Fibroblast of mammary gland (primary cell): ENCODE measurements at regions not wholly inside any gene's neighbourhood (a gene's known extent, or its start where the extent isn't known, plus 50 kb on each side); places are given as distances from the start of the nearest gene placed in this dataset.

Experiments
- DNase-seq: peaks from one replicate; pipeline ENCODE4 v3.0.0-alpha.2; 2010; ENCODE audit warnings: low read depth
- H3K4me3 ChIP-seq: 2 replicates; pipeline ENCODE4 v1.5.1; 2011; ENCODE audit warnings: low read depth, mild to moderate bottlenecking, low read length, moderate library complexity; ENCODE audit not compliant: control insufficient read depth
- TF ChIP-seq, protein P1 (sequence below): conservative IDR thresholded peaks from 2 replicates; pipeline ENCODE4 v1.5.1; 2011; ENCODE audit warnings: low read depth, low read length, inconsistent platforms; ENCODE audit not compliant: control insufficient read depth, insufficient read depth

DNA sequence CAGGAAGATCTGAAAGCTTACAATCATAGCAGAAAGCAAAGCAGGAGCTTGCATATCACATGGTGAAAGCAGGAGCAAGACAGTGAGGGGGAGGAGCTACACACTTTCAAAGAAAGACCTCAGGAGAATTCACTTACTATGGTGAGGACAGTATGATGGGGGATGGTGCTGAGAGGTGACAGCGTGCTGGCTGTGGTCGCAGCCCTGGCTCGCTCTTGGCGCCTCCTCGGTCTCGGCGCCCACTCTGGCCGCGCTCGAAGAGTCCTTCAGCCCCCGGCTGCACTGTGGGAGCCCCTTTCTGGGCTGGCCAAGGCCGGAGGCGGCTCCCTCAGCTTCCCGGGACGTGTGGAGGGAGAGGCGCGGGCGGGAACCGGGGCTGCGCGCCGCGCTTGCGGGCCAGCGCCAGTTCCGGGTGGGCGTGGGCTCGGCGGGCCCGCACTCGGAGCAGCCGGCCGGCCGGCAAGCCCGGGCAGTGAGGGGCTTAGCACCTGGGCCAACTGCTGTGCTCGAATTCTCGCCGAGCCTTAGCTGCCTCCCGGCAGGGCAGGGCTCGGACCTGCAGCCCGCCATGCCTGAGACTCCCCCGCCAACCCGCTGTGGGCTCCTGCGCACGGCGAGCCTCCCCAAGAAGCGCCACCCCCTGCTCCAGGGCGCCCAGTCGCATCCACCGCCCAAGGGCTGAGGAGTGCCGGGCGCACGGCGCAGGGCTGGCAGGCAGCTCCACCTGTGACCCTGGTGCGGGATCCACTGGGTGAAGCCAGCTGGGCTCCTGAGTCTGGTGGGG is 131.9 kb upstream of the SPATS2L start:
- TF ChIP-seq, protein P1, sequence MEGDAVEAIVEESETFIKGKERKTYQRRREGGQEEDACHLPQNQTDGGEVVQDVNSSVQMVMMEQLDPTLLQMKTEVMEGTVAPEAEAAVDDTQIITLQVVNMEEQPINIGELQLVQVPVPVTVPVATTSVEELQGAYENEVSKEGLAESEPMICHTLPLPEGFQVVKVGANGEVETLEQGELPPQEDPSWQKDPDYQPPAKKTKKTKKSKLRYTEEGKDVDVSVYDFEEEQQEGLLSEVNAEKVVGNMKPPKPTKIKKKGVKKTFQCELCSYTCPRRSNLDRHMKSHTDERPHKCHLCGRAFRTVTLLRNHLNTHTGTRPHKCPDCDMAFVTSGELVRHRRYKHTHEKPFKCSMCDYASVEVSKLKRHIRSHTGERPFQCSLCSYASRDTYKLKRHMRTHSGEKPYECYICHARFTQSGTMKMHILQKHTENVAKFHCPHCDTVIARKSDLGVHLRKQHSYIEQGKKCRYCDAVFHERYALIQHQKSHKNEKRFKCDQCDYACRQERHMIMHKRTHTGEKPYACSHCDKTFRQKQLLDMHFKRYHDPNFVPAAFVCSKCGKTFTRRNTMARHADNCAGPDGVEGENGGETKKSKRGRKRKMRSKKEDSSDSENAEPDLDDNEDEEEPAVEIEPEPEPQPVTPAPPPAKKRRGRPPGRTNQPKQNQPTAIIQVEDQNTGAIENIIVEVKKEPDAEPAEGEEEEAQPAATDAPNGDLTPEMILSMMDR = no peak
- H3K4me3 ChIP-seq = no peak overlapping the region
- DNase-seq = no peak

DNA sequence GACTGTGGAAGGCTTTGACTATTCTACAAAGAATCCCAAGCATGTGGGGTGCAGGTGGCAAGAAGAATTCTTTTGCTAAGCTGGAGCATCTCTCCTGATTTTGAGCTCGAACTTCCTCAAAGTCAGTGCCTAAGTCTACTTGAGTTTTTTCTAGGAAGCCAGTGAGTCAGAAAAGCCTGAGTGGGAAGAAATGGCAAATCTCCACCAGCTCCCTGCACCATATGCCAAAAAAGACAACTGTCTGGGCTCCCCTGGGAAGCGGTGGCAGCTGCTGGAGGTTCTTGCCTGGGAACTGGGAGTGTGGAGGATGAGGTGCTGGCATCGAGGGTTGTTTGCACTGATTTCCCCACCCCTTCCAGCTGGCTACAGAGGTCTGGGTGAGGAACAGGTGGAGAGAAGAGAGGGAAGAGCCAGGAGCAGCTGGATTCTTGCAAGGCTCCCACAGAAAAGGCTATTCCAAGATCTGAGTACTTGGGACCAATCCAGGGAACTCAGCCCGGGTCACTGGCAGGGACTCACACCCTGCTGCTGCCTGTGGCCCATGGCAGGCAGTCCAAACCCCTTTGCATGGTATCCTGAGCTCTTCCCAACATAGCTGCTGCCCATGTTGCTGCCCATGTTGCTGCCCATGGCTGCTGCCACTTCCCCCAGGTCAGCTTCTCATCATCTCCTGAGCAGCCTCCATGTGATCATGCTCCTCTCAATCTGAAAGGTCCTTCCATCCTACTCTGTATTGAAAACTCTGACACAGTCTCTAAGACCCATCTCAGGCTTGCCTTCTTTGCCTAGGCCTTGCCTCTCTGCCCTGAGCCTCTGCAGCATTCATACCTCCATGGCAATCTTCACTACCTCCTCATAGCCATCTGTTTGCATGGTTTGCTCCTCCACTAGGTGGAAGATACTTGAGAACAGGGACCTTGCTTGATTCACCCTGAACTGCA is 128.3 kb upstream of the SPATS2L start:
- TF ChIP-seq, protein P1 = no peak
- DNase-seq = peak; percentile 65
- H3K4me3 ChIP-seq = no peak overlapping the region

DNA sequence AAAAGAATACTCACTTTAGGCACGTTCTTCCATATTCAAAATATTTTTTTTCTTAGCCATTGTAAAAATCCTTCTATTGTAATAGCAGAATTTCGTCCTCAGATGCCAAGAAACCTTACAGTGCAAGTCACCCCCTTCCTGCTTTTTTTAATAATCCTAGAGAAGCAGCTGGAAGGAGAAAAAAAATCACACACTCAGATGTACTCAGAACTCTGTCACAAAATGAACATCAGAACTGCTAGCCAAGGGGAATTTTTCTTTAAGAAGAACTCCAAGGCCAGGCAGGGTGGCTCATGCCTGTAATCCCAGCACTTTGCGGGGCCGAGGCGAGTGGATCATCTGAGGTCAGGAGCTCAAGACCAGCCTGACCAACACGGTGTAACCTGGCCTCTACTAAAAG is 127.3 kb upstream of the SPATS2L start:
- DNase-seq = no peak
- TF ChIP-seq, protein P1 = no peak
- no peak overlapping the region for H3K4me3 ChIP-seq

DNA sequence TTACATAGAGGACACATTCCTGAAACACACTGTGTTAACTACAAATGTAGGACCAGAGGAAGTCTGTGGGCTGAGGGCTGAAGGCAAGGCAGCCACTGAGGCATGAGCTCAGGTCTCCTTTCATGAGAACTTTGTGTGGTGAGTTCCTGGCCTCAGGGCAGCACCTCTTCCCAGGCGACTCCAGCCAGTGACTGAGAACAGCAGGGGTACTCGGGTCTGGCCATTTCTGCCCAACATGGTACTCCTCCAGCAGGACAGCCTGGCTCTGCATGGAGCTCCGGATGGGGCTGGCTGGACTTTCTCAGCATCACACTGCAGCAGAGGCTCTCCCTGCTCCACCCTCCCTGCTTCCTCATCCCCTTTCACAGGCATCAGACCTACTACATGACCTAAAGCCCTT is 125.5 kb upstream of the SPATS2L start:
- no peak overlapping the region for H3K4me3 ChIP-seq
- DNase-seq = no peak

DNA sequence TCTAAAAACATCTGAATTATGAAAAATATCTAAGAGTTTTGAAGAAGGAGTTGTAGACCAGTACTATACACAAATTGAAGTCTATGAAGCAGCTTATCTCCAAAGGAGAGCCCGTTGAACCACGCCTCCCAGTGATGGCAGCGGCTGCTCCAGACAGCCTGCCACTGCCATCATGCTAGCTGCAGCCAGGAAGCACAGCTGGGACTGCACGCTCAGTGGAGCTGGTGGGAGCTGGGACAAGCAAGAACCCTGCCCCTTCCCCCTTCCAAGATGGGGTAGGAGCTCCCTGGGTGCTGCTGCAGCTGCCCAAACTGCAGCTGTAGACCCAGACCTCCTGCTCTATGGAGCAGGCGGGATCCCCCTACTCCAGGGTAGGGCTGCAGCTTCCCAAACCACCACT is 124.7 kb upstream of the SPATS2L start:
- H3K4me3 ChIP-seq = no peak overlapping the region
- no peak for DNase-seq
- TF ChIP-seq, protein P1 = no peak

More for the DNA sequence above, 125.5 kb upstream of the SPATS2L start:
- TF ChIP-seq, protein P1 = no peak

DNA sequence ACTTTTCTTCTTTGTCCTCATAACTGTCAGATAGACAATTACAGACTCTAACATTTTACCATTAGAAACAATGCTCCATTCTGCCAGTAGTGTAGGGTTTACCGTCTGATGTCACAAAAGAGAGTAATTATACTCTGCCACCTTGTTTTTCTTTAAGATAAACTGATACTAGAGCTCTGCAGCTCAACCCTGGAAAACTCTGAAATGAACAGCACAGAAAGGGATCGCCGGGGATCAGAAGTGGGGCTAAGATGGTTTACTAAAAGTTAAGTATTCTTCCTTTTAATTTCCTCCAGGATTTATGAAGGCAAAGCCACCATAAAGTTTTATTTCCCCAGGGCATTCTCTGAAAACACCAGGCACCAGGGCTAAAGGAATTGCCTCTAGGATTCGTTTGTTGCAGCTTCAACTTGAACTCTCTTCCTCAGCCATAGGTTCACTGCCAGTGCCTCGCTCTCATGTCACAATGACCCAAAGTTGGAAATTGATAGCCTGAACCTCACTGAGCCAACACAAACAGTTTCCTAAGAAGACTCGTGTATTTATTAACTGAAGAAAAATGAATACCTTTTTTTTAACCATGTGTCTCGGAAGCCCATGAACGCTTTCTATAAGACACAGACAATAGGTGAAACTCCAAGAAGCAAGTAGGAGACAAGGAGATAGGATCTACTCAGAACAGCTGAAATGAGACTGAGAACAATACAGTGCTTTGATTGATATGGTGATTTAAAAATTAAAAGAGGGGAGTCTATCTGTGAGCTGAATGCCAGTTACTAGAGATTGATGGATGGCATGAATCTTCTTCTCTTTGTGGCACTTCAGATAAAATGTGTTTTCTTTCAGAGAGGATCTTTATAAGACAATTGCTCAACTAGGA is 121.5 kb upstream of the SPATS2L start:
- TF ChIP-seq, protein P1 = no peak
- no peak overlapping the region for H3K4me3 ChIP-seq
- DNase-seq = no peak
